HFFc6 (cell line): ENCODE measurements at regions not wholly inside any gene's neighbourhood (a gene's known extent, or its start where the extent isn't known, plus 50 kb on each side); places are given as distances from the start of the nearest gene placed in this dataset.

Experiments
- DNase-seq: peaks from one replicate; pipeline ENCODE4 v3.0.0-alpha.2; 2018
- H3K27ac Mint-ChIP-seq: 2 replicates; pipeline ENCODE4 v1.8.0; 2020; ENCODE audit warnings: mild to moderate bottlenecking, mixed read lengths
- H3K27me3 Mint-ChIP-seq: 2 replicates; pipeline ENCODE4 v1.8.0; 2021; ENCODE audit warnings: mild to moderate bottlenecking, moderate library complexity, mixed read lengths; ENCODE audit not compliant: insufficient read depth
- H3K36me3 Mint-ChIP-seq: 2 replicates; pipeline ENCODE4 v1.8.0; 2021; ENCODE audit warnings: low read depth, mixed read lengths
- H3K4me1 Mint-ChIP-seq: 2 replicates; pipeline ENCODE4 v1.8.0; 2020; ENCODE audit warnings: low read depth, mixed read lengths
- H3K4me3 Mint-ChIP-seq: 2 replicates; pipeline ENCODE4 v1.8.0; 2020; ENCODE audit warnings: mild to moderate bottlenecking, moderate library complexity, mixed read lengths
- H3K9me3 Mint-ChIP-seq: 2 replicates; pipeline ENCODE4 v1.8.0; 2020; ENCODE audit warnings: mild to moderate bottlenecking, mixed read lengths
- TF ChIP-seq, protein P1 (sequence below): fragments of 200-600 bp; sonication (generic); IDR thresholded peaks from 2 replicates; pipeline ENCODE4 v1.5.0; 2021; ENCODE audit warnings: antibody characterized with exemption, mild to moderate bottlenecking

DNA sequence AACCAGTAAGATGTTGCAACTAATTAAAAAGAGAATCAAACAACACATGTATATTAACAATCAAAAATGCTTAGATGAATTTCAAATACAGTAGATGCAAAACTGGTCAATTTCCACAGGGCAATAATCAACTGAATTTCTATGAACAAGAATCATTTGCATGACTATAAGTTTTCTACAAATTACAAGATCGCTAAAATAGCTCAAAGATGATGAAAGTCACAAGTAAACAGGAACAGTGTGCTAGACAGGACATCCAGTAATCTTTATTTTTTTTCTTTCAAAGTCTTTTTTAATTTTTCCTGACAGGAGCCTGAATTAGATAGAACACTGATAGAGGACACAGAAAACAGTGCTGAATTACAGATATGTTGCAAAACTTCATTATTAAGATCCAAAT is 608.2 kb upstream of the DAB2 start:
- H3K9me3 Mint-ChIP-seq: no peaks in the 10 kb centered on the region
- H3K4me3 Mint-ChIP-seq: no peak overlapping the region
- no peaks in the 10 kb centered on the region for H3K36me3 Mint-ChIP-seq
- no peaks in the 10 kb centered on the region for H3K4me1 Mint-ChIP-seq
- TF ChIP-seq, protein P1, sequence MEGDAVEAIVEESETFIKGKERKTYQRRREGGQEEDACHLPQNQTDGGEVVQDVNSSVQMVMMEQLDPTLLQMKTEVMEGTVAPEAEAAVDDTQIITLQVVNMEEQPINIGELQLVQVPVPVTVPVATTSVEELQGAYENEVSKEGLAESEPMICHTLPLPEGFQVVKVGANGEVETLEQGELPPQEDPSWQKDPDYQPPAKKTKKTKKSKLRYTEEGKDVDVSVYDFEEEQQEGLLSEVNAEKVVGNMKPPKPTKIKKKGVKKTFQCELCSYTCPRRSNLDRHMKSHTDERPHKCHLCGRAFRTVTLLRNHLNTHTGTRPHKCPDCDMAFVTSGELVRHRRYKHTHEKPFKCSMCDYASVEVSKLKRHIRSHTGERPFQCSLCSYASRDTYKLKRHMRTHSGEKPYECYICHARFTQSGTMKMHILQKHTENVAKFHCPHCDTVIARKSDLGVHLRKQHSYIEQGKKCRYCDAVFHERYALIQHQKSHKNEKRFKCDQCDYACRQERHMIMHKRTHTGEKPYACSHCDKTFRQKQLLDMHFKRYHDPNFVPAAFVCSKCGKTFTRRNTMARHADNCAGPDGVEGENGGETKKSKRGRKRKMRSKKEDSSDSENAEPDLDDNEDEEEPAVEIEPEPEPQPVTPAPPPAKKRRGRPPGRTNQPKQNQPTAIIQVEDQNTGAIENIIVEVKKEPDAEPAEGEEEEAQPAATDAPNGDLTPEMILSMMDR: no peak
- no peak overlapping the region for H3K27ac Mint-ChIP-seq
- H3K27me3 Mint-ChIP-seq: peaks cover 10% of the 10 kb centered on the region
- DNase-seq: no peak

DNA sequence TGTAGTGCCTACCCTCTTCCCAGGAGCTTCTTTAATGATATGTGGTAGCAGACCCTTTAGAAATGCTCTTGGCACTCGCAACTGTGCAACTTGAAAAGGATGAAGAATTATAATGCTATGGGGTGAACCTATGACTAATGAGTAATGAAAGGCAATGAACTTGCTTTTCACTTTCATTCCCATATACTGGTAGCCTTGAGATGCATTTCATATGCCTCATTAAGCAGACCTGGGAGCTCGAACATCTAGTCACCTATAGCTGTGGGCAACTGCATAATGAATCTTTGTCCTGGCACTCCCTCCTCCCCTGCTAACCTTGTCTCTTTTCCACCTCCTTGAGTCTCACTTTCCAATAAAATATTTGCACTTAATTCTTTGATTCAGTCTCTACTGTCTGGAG is 605.9 kb upstream of the DAB2 start:
- no peak for DNase-seq
- TF ChIP-seq, protein P1: no peak
- no peak overlapping the region for H3K4me3 Mint-ChIP-seq
- no peaks in the 10 kb centered on the region for H3K36me3 Mint-ChIP-seq
- no peaks in the 10 kb centered on the region for H3K4me1 Mint-ChIP-seq
- peaks cover 14% of the 10 kb centered on the region for H3K27me3 Mint-ChIP-seq
- H3K27ac Mint-ChIP-seq: no peak overlapping the region
- no peaks in the 10 kb centered on the region for H3K9me3 Mint-ChIP-seq

DNA sequence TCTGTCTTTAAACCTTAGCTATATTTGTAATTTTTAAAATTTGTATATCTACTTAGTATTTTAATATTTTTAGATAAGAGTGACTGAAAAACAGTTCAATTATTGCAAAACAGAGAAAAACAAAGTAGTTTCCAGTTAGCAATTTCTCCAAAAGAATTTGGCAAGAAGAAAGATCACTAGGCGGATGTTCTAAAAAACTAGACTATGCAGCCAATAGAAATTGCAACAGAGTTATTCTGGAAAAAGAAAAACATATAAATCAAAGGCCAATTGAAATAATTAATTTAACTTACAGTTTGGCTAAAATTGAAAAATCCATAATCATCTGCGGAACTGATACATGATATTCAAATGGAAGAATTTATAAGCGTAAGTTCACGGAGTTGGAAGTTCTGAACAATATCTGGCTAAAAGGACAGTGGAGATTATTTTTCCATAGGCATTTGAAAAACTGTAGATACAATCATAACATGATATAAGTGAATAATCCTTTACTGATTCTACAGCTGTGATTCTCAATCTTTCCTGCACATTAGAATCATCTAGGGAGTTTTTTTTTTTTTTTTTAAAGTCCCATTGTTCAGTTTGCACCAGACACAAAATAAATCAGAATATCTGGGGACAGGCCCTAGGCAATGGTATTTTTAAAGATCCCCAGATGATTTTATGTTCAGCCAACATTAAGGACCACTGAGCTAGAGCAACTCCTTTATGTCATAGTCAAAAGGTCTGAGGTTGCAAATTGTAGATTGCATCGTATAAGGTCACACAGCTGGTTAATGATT is 605.1 kb upstream of the DAB2 start:
- Mint-ChIP-seq H3K4me1 (no peaks in the 10 kb centered on the region), H3K27me3 (peaks cover 14% of the 10 kb centered on the region), H3K36me3 (no peaks in the 10 kb centered on the region), H3K27ac (no peak overlapping the region), H3K4me3 (no peak overlapping the region), H3K9me3 (no peaks in the 10 kb centered on the region)
- no peak for DNase-seq
- TF ChIP-seq, protein P1: no peak

DNA sequence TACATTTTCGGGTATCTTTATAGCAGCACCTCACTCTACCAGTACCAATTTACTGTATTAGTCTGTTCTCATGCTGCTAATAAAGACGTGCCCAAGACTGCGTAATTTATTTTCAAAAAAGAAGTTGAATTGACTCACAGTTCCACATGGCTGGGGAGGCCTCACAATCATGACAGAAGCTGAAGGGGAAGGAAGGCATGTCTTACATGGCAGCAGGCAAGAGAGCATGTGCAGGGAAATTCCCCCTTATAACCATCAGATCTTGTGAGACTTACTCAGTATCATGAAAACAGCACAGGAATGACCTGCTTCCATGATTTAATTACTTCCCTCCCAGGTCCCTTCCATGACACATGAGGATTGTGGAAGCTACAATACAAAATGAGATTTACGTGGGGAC is 602.6 kb upstream of the DAB2 start:
- no peak for DNase-seq
- TF ChIP-seq, protein P1: no peak
- H3K36me3 Mint-ChIP-seq: no peaks in the 10 kb centered on the region
- no peak overlapping the region for H3K27ac Mint-ChIP-seq
- no peak overlapping the region for H3K4me3 Mint-ChIP-seq
- no peaks in the 10 kb centered on the region for H3K9me3 Mint-ChIP-seq
- H3K27me3 Mint-ChIP-seq: peaks cover 15% of the 10 kb centered on the region
- H3K4me1 Mint-ChIP-seq: no peaks in the 10 kb centered on the region; the same call in 1 of the 2 replicates

DNA sequence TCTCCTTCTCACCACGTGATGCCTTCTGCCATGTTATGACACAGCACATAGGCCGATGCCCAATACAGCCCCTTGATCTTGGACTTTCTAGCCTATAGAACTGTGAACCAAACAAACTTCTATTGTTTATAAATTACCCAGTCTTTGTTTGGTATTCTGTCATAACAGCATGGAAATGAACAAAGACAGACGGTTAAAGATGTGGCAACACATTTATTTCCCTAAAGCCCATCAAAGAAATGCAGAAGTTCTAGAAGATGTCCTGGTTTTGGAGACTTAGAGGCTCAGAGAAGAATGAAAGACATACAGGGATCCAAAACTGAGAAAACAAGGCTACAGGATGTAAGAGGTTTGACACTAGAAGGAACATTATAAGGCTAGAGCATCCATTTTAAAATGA is 600.8 kb upstream of the DAB2 start:
- H3K9me3 Mint-ChIP-seq: no peaks in the 10 kb centered on the region
- TF ChIP-seq, protein P1: no peak
- DNase-seq: no peak
- H3K4me1 Mint-ChIP-seq: no peaks in the 10 kb centered on the region; the same call in 1 of the 2 replicates
- H3K4me3 Mint-ChIP-seq: no peak overlapping the region
- H3K36me3 Mint-ChIP-seq: no peaks in the 10 kb centered on the region
- H3K27me3 Mint-ChIP-seq: peaks cover 17% of the 10 kb centered on the region
- no peak overlapping the region for H3K27ac Mint-ChIP-seq
